PC-3 (cell line): ENCODE measurements at regions not wholly inside any gene's neighbourhood (a gene's known extent, or its start where the extent isn't known, plus 50 kb on each side); places are given as distances from the start of the nearest gene placed in this dataset.

Experiments used
- EZH2phosphoT487 ChIP-seq: fragments of 300-600 bp; sonication (generic); IDR thresholded peaks from 2 replicates; pipeline ENCODE4 v1.6.1; 2018; ENCODE audit warnings: mild to moderate bottlenecking, antibody characterized with exemption, low read length, borderline replicate concordance
- TF ChIP-seq, protein P1 (sequence below): fragments of 300-600 bp; sonication (generic); conservative IDR thresholded peaks from 2 replicates; pipeline ENCODE4 v1.5.1; 2017; ENCODE audit warnings: antibody characterized with exemption, low read depth, mild to moderate bottlenecking, low read length

GRCh38 chr3:163622384-163622783 is 1455.9 kb downstream of the SI start:
- TF ChIP-seq, protein P1, sequence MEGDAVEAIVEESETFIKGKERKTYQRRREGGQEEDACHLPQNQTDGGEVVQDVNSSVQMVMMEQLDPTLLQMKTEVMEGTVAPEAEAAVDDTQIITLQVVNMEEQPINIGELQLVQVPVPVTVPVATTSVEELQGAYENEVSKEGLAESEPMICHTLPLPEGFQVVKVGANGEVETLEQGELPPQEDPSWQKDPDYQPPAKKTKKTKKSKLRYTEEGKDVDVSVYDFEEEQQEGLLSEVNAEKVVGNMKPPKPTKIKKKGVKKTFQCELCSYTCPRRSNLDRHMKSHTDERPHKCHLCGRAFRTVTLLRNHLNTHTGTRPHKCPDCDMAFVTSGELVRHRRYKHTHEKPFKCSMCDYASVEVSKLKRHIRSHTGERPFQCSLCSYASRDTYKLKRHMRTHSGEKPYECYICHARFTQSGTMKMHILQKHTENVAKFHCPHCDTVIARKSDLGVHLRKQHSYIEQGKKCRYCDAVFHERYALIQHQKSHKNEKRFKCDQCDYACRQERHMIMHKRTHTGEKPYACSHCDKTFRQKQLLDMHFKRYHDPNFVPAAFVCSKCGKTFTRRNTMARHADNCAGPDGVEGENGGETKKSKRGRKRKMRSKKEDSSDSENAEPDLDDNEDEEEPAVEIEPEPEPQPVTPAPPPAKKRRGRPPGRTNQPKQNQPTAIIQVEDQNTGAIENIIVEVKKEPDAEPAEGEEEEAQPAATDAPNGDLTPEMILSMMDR, result peak; percentile 85
- TF ChIP-seq EZH2phosphoT487, result no peak
